ENCODE measurements at regions not wholly inside any gene's neighbourhood (a gene's known extent, or its start where the extent isn't known, plus 50 kb on each side); places are given as distances from the start of the nearest gene placed in this dataset.

DNA sequence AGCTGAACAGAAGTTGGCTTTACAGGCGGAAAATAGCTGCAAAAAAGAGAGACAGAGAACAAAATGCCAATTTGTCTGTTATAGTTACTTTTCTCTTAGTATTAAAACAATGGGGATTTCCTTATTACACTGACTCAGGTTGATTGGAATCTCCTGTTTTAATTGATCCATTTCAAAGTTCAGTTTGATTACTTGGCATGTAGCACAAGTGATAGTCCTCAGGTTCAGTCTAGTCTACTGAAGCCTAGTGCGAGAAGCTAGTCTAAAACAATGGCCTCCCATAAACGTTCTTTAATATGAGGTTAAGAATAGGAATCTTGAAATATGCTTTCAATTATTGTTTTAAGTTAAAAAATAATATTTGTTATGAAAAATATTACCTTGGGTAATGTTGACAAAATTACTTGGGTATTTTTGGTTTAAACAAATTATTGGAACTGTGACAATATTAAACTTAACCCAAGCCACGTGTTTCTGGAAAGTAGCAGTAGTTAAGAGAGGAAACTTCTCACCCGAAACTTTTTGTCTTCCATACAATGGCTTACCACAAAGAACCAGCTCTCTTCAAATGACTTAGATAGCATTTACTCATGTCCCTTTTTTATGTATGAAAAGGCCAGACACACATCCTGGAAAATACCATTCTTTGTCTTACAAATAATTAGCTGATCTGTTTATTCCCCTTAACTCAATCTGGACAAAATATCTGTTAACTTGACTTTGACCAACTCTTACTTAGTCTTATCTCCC, 1326.2 kb upstream of the TMEFF2 start:
- TF ChIP-seq POLR2A (IDR thresholded peaks at IDR 0.05; ENCODE audit: low read depth, low read length) (no peak), POLR2AphosphoS5 (IDR thresholded peaks at IDR 0.05; ENCODE audit: low read depth, low read length) (no peak)

Measured in GM12892 (cell line).